Mesothelial cell of epicardium (in vitro differentiated cells): ENCODE measurements at regions not wholly inside any gene's neighbourhood (a gene's known extent, or its start where the extent isn't known, plus 50 kb on each side); places are given as distances from the start of the nearest gene placed in this dataset.

Source experiments
- DNase-seq, 2 experiments: peaks; one replicate each; pipeline ENCODE4 v3.0.0; 2021; ENCODE audit warnings: low spot score in 2 of 2; ENCODE audit not compliant: unreplicated experiment in 2 of 2
- H3K27ac Mint-ChIP-seq: 2 replicates; pipeline ENCODE4 v1.8.0; 2021; ENCODE audit warnings: mixed read lengths
- H3K27me3 Mint-ChIP-seq: 2 replicates; pipeline ENCODE4 v1.8.0; 2021; ENCODE audit warnings: low read depth, mixed read lengths
- H3K36me3 Mint-ChIP-seq: 2 replicates; pipeline ENCODE4 v1.8.0; 2021; ENCODE audit warnings: mixed read lengths
- H3K4me1 Mint-ChIP-seq: 2 replicates; pipeline ENCODE4 v1.8.0; 2021; ENCODE audit warnings: mixed read lengths
- H3K4me3 Mint-ChIP-seq: 2 replicates; pipeline ENCODE4 v1.8.0; 2021; ENCODE audit warnings: mild to moderate bottlenecking, moderate library complexity, mixed read lengths
- H3K9me3 Mint-ChIP-seq: 2 replicates; pipeline ENCODE4 v1.8.0; 2021; ENCODE audit warnings: mixed read lengths
- CTCF ChIP-seq: fragments of 200-600 bp; sonication (generic); IDR thresholded peaks from one replicate; pipeline ENCODE4 v1.5.0; 2021; ENCODE audit warnings: antibody characterized with exemption; ENCODE audit not compliant: unreplicated experiment

DNA sequence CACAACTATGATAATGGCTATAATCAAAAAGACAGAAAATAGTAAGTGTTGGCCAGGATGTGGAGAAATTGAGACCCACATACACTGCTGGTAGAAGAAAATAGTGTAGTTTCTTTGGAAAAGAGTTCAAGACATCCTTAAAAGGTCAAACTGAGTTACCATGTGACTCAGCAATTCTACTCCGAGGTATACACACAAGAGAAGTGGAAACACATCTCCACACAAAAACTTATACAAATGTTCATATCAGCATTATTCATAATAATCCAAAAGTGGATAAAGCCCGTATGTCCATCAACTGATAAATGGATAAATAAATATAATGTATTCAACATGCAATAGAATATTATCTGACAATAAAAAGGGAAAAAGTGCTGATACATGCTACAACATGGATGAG is 532.2 kb downstream of the NR2F1-AS1 start:
- Mint-ChIP-seq H3K4me1 (peaks cover 5% of the 10 kb centered on the region), H3K9me3 (no peaks in the 10 kb centered on the region), H3K36me3 (no peaks in the 10 kb centered on the region), H3K4me3 (no peak overlapping the region), H3K27ac (no peak overlapping the region), H3K27me3 (no peaks in the 10 kb centered on the region)
- TF ChIP-seq CTCF, result no peak
- DNase-seq, result no peak

GRCh38 chr5:93044859-93045666 is 536.0 kb downstream of the NR2F1-AS1 start:
- Mint-ChIP-seq H3K4me1 (peaks cover 5% of the 10 kb centered on the region), H3K27ac (no peak overlapping the region), H3K36me3 (no peaks in the 10 kb centered on the region), H3K27me3 (no peaks in the 10 kb centered on the region), H3K4me3 (no peak overlapping the region), H3K9me3 (peaks cover 3% of the 10 kb centered on the region)
- no peak for TF ChIP-seq CTCF
- no peak for DNase-seq

- Mint-ChIP-seq H3K4me1 (peaks cover 16% of the 10 kb centered on the region), H3K4me3 (no peak overlapping the region), H3K9me3 (peaks cover 14% of the 10 kb centered on the region), H3K27me3 (no peaks in the 10 kb centered on the region), H3K27ac (no peak overlapping the region), H3K36me3 (no peaks in the 10 kb centered on the region)
- DNase-seq, result no peak
- no peak for TF ChIP-seq CTCF
Observed at GRCh38 chr5:93039888-93040287, 541.1 kb downstream of the NR2F1-AS1 start.

DNA sequence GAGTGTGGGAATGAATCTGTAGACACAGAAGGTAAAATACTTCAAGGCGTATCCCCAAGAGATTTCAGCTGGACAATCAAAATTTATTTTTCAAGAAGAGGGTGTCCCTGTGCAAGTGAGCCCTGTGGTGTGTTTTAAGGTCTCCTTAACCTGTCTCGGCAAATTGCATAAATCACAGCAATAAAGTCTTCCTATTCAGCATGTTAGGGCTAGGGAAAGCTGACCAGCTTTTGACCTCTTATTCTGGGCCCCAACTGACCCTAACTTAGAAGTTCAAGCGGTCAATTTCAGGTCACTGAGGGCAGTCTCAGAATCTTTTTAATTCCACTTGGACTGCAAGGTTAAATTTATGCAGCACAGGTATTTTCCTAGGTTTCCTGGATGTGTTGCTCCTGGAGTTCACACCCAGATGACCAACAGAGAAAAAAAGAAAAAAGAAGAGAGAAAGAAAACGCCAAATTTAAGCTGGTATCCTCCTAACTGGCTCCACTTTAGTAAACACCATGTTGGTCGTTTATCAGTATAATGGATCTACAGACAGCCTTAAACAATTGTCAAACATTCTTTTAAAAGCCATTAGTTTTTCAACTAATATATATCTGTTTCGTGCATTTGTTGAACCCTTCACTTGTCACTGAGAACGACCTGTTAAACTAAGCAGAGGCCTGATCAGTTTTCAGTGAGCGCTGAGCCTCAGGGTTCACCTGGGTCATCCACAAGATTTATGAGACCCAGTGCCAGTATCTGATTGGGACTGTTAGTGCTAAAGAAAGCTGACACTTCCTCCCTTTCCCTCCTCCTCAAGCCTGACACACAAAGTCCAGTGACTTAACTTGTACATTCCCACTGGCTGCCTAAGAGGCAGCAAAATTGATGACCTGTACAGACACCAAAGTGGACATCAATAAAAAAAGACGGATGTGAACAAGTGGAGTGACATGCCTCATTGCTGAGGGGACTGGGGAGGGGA is 546.1 kb downstream of the NR2F1-AS1 start:
- Mint-ChIP-seq H3K36me3 (peaks cover 2% of the 10 kb centered on the region), H3K9me3 (peaks cover 15% of the 10 kb centered on the region), H3K4me3 (no peak overlapping the region), H3K27ac (peak overlapping the region; percentile 60), H3K4me1 (peaks cover 28% of the 10 kb centered on the region), H3K27me3 (no peaks in the 10 kb centered on the region)
- DNase-seq, result no peak
- TF ChIP-seq CTCF, result no peak

GRCh38 chr5:93022796-93023447 is 558.1 kb downstream of the NR2F1-AS1 start:
- H3K4me3 Mint-ChIP-seq, result no peak overlapping the region
- peaks cover 25% of the 10 kb centered on the region for H3K4me1 Mint-ChIP-seq
- H3K9me3 Mint-ChIP-seq, result peaks cover 15% of the 10 kb centered on the region
- peak overlapping the region; percentile 64 for H3K27ac Mint-ChIP-seq
- H3K36me3 Mint-ChIP-seq, result no peaks in the 10 kb centered on the region
- no peak for TF ChIP-seq CTCF
- no peak for DNase-seq
- no peaks in the 10 kb centered on the region for H3K27me3 Mint-ChIP-seq
